A204.1 (cell line): ENCODE measurements at regions not wholly inside any gene's neighbourhood (a gene's known extent, or its start where the extent isn't known, plus 50 kb on each side); places are given as distances from the start of the nearest gene placed in this dataset.
"Not testable (repeated sequence)": the region's sequence is repeated elsewhere in the genome, so short reads cannot be mapped to it uniquely, and the experiment has no call there.

ENCODE experiments used
- FAIRE-seq: peaks from 2 replicates; lab custom pipeline; 2012; peaks lifted over from hg19 to GRCh38; lab: Jason Lieb, UNC

DNA sequence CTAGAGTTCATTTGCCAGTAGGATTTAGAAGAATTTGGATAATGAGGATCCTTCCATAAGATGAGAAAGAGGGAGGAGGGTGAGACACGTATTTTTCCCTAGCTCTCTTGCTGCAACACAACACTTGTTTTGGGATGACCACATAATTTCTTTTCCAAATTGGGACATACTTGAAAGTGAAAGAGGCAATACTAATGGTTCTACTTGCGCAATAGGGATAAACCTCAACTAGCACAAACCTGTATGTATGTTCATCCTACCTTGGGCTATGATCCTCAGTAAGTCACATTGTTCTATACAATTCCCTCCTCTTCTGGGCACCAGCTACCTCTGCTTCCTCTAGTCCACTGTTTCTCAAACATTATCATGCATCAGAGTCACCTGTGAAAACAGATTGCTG lies 1208.8 kb upstream of the LRRTM1 start:
- FAIRE-seq, result no peak

DNA sequence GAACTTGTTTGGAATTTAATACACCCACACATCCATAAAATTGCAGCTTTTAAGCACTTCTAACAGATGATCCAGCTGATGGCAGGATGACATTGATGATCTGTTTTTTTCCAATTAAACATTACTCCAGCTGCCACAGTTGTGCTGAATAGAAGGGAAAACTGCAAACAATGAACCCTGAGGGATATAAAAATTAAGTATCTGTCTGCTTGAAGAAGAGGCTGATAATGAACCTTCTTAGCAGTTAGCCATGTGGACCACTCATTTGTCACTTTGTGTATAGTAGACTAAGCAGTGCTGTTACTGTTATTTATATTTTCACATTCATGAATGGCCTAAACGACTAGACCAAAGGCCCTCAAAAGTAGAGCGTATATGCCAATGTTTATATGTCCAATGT lies 1201.0 kb upstream of the LRRTM1 start:
- no peak for FAIRE-seq

DNA sequence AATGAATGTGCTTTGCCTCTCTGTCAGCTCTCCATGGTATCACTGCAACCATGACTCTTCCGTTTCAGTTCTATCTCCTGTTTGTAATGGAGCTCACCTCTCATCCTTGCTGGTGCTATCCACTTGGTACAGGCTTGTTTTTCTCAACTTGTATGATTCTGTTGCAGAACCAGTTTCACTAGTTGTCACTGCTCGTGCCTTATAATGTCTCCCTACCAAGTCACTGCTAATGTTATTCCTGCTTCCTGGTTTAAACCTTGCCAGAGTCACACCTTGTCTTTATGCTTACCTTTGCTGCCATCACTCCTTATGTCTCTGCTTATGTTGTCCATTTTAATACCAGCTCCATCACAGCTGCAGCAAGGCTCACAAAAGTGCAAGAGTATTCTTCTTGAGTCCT lies 1191.0 kb upstream of the LRRTM1 start:
- FAIRE-seq, result no peak

DNA sequence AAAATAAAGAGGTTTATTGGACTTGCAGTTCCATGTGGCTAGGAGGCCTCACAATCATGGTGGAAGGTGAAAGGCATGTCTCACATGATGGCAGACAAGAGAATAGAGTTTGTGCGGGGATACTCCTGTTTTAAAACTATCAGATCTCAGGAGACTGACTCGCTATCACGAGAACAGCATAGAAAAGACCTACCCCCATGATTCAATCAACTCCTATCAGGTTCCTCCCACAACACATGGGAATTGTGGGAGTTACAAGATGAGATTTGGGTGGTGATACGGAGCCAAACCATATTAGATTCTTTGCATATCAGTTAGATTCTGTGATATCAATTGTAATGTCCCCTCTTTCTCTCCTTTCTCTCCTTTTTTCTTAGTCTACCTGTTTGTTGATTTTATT lies 1178.7 kb upstream of the LRRTM1 start:
- no peak for FAIRE-seq

DNA sequence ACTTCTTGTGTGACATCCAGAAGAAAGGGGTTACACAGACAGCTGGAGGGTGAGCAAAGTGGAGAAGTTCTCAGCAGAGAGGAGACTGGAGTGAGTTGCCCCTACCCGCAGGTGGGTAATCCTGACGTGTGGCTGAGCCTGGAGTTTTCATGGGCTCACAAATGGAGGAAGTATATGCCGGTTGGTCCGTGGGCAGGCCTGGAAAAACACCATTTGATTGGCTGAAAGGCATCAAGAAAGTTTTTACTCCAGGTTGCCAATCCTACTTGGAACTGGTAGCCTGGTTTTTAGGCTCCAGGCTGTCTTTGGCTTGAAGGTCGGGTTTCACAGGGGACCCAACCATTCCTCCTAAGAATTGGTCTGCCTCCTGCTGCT lies 1177.4 kb upstream of the LRRTM1 start:
- no peak for FAIRE-seq

DNA sequence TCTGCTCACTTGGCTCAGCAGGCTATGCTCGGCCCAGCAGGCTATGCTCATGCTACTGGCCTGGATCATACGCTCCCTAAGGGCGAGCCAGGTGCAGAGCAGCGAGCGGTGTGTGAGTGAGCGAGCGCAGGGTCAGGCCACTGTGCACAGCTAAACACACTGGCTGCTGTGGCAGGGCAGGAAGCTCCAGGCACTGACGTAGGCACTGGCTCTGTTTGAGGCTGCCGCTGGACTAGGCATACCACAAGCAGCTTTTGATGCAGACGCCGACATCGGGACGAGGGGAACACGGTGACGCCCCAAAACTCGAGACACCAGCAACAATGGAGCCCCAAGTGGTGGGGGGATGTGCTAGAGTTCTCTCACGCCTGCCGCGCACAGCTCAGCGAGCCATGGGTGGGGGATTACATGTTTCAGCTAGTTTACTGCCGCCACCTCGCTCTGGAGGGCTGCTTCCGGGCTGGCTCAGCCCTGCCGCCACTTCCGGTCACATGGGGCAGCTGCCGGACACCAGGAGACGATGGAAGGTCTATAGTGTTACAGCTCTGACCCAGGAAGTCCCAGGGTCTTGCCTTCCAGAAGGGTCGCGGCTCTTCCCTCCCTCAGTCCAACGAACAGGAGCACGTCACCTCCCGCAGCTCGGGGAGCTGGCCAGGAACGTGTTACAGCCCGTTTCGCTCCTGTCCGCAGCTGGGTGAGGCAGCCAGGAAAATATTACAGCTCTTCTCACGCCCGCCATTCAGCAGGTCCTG lies 1176.9 kb upstream of the LRRTM1 start:
- no peak for FAIRE-seq

DNA sequence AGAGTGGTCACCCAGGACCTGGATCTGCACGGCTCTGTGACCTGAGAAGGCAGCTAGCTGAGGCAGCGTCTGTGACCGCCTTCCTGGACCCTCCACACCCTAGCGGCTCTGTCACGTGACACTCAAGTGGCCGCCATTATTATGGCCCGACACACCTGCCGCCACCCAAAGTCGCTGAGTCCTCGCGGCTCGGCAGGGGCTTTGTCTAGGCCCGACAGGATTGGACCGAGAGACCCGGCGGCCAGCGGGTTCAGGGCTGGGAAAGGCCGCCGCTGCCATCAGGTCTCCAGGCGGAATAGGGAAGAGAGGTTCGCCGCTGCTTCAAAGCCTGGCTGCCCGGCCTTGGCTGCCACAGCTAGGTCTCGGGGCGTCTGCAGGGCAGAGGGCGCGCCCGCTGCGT lies 1162.5 kb upstream of the LRRTM1 start:
- no peak for FAIRE-seq

DNA sequence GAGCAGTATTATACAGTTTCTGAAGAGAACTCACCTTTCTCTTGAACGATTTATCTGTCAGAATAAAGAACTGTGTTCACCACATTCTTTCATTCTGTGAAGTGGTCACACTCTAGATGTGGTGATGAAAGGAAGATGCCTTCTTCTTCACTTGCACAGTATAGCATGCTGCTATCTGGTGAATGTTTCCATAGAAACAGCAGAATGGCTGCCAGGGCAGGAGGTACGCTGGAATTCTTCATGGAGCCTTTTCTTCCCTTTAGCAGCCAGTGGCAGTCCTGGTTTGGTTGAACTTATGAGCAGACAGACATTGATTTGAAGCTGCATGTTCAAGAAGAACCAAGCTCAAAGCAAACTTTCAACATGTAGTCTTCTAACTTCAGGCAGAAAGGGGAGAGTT lies 1157.9 kb upstream of the LRRTM1 start:
- no peak for FAIRE-seq

DNA sequence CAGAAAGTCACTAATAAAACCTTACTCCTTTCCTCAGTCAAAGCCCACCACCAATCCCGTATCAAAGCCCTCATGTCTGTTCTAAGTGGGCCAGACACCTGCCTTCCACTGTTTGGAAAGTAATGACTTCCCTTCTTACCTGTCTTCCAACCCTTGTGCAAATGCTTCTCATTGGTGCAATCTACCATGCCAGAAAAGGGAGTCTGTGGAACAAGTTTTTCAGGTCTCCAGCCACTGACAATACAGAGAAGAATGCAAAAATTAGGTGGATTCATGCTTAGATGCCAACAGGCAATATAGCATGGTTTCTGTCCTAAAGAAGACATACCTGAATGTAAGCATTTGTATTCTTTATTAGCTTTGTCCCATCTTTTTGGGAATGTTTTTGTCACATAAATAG lies 1140.6 kb upstream of the LRRTM1 start:
- no peak for FAIRE-seq

DNA sequence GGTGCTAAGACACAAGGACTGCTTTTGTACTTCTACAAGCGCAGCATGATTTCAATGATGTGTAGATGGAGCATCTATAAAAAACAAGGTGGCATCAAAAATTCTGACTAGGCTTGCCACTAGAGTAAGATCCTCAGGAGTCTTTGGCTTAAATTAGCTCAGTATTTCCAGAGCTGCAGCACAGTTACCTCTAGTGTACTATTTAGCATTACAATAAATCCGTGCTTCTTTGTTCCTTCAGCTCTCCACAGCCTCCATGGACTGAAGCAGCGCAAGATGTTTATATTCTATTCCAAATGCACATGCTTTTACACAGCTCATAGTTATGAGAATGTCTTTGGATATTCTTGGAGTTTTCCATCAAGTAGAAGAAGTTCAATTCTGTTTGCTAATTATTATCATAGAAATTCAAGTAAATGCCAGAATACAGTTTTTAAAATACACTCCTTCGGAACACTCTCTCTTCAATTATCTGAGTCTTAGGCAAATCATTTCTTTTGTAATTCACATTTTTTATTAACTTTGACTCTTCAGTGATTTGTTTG lies 1133.0 kb upstream of the LRRTM1 start:
- FAIRE-seq, result no peak

DNA sequence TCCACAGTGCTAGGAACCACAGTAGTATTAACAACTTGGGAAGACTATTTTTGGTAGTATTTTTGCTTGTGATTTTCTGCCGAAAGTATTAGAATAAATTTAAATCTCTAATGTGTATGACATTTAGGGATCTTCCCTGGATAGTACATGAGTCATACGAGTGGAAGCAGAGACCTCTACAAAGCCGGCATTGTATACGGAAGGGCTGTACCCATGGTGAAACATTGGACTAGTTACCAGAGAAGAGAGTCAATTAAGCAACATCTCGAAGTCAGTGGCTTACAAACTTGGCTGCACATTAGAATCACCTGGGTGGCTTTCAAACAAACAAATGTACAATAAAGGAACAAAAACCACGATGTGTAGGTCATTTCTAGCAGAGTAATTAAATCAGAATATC lies 1131.7 kb upstream of the LRRTM1 start:
- no peak for FAIRE-seq

DNA sequence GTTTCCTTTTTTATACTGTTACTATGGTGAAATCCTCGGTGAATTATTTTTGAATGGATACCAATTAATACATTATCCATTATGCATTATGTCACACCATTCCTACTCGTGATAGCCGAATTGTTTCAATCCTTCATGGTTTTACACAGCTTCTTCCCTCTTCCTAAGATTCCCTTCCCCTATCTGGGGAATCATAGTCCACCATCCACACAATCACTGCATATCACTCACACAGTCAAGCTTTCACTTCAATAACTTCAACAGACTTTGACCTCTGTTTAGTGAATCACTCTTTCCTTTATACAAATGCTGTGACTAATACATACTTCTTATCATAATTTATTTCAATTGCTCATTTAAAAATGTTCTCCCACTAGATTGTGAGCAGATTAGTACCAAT lies 1108.1 kb upstream of the LRRTM1 start:
- FAIRE-seq, result no peak

DNA sequence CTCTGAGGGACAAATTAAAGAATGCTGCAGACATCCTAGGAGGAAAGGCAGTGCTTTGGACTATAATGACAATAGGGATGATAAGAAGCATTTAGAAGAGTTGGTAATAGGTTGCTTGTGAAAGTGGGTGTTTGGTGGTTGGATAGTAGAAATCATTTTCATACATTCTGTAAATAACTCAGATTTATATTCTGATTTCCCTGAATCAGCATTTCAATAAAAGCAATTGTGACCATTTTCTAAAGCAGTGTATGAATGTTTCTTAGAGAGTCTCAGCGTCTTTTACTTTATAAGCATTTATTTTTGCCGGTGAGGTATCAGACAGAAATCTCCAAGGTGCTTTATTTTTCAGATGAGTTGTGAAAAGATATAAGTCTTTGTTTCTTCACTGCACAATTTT lies 1099.0 kb upstream of the LRRTM1 start:
- FAIRE-seq, result no peak

DNA sequence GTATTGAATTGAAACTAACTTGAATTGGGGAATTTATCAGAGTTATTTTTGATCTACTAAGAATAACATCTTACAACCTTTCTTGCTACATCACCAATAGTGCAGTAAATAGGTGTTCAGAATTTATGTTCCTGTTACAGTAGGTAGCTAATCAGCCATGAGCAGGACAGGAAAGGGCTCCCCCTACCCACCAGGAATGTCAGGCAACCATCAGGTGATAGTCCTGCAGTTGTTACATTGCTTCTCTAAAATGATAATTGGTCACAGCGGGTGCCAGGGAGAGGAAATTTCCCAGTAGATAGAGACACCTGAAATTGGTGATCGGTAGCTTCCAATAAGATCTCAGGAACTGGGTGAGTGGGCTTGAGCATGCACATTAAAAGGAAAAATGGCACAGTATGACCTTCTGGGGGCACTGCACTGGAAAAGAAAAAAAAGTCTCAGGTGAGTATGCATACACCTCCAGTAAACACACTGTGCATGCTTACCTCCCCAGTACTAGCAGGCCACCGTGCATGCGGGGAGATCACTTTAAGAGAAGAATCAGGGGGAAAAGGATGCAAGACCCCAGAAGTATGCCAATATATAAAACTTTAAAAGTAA lies 1092.0 kb upstream of the LRRTM1 start:
- FAIRE-seq, result no peak

DNA sequence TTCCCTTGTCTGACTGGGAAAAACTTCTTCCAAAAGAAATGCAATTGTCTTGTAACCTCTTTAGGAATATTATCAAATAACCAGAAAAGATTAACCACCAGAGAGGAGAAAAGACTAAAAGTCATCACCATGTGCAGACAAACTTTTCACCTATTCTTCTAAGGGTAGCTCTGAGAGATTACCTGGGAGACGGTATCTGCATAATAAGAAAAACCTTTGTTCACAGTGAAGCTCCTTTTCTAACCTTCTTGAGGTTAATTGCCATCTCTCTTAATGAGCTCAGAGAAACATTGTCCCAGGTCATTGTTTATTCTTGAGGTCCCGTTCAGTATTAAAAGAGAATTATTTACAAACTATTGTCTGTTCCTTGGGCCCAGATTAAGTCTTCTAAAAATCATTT lies 1091.2 kb upstream of the LRRTM1 start:
- FAIRE-seq, result no peak

DNA sequence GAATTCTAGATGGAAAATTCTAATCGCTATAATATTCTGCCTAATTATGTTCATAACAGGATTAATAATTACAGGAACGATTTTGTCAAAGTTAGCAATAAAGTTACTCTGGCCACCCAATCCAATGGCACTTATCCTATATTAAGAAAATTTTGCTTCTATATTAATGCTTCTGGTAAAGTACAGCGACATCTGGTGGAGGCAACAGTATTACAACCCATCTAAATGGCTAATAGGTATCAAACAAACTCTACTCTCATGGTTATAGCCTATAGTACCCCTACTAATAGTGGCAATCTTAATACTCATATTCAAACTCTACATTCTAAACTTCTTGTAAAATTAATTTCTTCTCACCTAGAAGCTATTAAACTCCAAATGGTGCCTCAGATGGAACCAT lies 1084.7 kb upstream of the LRRTM1 start:
- FAIRE-seq, result no peak

DNA sequence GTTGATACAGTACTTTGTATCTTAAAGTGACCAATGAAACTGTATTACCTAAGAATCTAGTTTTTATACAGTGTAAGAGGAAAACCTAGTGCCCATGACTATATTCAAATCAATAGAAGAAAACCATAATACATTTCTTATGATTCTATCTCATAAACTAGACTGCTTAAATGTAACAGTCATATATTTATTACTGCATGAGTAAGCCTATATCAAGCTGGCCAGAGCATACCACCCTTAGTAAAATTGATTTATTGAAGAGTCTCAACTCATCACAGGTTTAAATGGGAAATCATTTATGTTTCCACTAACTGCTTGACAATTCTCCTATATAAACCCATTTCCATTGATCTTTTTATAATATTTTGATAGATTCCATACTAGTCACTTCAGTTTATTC lies 1059.2 kb upstream of the LRRTM1 start:
- FAIRE-seq, result no peak

DNA sequence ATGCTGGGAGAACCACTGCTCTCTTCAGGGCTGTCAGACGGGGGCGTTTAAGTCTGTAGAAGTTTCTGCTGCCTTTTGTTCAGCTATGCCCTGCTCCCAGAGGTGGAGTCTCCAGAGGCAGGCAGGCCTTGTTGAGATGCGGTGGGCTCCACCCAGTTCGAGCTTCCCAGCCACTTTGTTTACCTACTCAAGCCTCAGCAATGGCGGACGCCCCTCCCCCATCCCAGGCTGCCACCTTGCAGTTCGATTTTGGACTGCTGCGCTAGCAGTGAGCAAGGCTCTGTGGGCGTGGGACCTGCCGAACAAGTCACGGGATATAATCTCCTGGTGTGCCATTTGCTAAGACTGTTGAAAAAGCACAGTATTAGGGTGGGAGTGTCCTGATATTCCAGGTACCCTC lies 1057.9 kb upstream of the LRRTM1 start:
- not testable (repeated sequence) for FAIRE-seq

DNA sequence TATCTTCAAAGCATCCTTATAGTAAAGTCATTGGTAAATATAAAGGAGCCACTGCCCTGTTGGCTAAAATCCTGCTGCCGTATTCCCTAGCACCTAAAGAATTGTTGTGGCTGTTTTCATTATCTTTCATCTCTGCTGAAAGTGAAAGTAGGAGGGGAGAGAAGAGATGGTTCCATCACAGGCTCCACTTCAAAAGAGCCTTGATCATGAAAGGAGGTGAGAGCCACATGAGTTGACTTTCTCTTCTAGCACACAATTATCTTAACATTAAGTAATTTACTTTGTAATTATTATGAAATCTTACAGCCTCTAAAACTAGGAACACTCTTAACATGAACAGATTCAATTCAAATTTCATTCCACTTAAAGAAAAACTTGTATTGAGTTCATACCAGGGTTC lies 1050.9 kb upstream of the LRRTM1 start:
- no peak for FAIRE-seq

DNA sequence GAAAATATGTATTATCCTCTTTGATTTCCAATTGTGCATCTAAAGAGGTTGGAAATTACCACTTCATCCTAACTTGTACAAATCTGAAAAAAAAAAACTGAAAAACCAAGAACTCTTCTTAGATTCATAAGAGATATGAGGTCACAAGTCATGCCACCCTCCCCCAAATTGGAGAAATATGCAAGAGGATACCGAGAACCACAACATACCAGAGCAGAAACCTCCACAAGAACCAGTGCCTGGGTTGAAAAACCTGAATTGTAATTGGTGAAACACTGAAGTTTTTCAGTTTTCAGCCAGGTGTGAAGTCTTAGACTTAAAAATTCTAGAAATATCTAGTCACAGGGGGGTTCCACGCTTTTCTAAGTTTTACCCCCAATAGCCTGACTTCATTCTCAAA lies 1029.5 kb upstream of the LRRTM1 start:
- no peak for FAIRE-seq

DNA sequence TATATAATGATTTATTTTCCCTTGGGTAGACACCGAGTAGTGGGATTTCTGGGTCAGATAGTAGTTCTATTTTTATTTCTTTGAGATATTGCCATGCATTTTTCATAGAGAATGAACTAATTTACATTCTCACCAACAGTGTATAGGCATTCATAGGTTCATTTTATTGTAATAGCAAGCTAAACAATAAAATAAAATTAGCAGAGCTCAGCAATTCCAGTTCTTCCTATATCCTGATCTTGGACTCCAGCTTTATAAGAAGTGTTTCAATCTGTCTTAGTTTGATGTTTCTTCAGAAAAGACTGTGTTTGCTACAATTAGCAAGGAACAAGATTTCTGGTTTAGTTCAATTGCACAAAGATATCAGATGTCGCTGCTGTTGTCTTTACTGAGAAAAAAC lies 1024.4 kb upstream of the LRRTM1 start:
- no peak for FAIRE-seq

DNA sequence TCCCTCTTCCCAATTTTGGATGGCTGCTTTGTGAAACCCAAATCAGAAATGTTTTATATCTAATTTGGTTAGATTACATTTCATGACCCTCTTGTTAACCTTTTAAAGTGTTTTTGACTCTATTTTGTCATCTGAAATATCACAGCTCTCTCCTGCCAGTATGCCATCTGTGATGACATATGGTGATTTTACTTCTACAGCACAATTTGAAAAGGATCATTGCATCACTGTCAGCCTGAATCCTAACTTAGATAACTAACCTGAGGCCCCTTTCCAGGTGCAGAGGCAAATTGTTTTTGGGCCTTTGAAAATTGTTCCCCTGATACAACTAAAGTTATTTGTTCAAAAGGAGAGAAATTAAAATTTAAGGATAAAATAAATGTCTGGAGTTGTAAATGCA lies 1023.4 kb upstream of the LRRTM1 start:
- no peak for FAIRE-seq

DNA sequence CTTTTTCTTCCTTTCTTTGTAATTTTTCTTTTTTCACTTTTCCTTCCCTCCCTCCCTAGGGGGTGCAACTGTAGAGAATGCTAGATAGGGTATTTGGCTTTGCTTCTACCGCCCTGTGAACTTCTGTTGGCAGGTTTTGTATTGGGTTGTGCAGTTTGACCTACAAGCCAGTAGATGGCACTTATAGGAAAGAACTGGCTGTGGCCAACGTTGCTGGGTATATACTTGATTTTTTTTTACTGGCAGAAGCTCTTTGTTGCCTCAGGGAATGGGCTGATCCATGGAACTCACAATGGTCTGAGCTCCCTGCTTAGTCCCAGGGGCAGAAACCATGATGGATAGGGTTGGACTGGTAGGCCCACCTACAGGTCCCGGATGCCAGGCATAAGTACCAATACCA lies 1019.5 kb upstream of the LRRTM1 start:
- FAIRE-seq, result no peak

DNA sequence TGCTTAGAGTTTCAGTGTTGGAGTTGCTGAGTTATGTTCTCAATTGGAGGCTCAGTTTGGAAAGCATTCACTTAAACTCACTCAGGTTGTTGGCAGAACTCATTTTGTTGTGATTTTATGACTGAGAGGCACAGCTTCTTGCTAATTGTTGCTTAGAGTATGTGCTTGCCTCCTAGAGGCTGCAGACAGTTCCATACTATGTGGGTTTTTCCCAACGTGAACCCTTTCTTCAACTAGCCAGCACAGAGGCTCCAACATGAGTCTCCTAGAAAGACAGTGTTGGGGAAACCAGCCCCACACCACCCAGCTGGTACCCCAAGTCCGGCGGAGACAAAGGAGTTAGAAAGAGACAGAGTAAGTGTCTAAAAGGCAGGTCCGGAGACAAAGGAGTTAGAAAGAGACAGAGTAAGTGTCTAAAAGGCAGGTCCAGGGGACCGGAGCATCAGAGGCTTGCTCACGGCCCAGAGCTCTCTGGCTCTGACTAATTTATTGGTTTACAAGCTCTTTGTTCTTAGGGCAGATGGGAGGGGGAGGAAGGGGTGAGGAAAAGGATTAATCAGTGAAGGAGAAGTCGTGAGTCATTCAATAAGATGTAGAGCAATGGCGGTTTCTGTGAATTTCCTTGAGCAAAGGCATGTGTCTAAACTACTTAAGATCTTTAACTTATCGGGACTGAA lies 999.7 kb upstream of the LRRTM1 start:
- no peak for FAIRE-seq
